Fibroblast of lung (primary cell): ENCODE measurements at regions not wholly inside any gene's neighbourhood (a gene's known extent, or its start where the extent isn't known, plus 50 kb on each side); places are given as distances from the start of the nearest gene placed in this dataset.

Source experiments
- CTCF ChIP-seq, 2 donors: IDR thresholded peaks in 1 of 2; conservative IDR thresholded peaks in 1 of 2; 1 replicate in 1 of 2; 2 replicates in 1 of 2; pipeline ENCODE4 v1.5.1; 2011 to 2012; ENCODE audit warnings: low read length in 2 of 2, control low read depth in 1 of 2, inconsistent platforms in 1 of 2, low read depth in 1 of 2, mild to moderate bottlenecking in 1 of 2
- EZH2 ChIP-seq: IDR thresholded peaks from 2 replicates; pipeline ENCODE4 v1.5.1; 2012; ENCODE audit warnings: low read length, control low read depth, mild to moderate bottlenecking; ENCODE audit errors: missing control alignments

DNA sequence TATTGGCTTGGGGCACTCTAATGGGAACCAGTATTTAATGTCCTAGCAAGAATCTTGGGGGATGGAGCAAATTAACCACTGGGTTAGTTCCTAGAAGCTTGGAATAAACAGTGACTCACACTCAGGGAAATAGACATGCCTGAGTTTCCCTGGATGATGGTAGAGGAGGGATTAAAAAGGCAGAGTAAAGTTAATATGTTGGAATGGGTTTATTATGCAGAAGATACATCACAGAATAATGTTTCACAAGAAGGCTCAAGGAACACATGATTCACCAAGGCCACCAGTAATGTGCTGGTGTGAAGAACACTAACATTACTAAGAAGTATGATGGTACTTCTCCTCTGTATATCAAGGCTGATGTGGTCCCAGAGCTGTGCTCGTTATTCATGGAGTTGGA, 752.9 kb upstream of the SEMA6A start:
- no peak for TF ChIP-seq CTCF (conservative IDR thresholded peaks at IDR 0.05 in 1 of 2, IDR thresholded peaks at IDR 0.05 in 1 of 2; ENCODE audit: low read depth in 1 of 2, low read length in 2 of 2)
- TF ChIP-seq EZH2, result no peak
